Psoas muscle (tissue), 7 donors: ENCODE measurements at regions not wholly inside any gene's neighbourhood (a gene's known extent, or its start where the extent isn't known, plus 50 kb on each side); places are given as distances from the start of the nearest gene placed in this dataset.
A peak's percentile ranks its signal among the peaks of the same experiment; 100 is the strongest.

Experiments
- ATAC-seq, 4 donors: fragments of 200-7000 bp; cut with Tn5 transposase; one replicate each; pipeline ENCODE4 v1.9.1; 2020; ENCODE audit warnings: moderate library complexity in 3 of 4, mild to moderate bottlenecking in 2 of 4
- DNase-seq, 2 donors: peaks; one replicate each; pipeline ENCODE4 v3.0.0-alpha.2; 2020
- H3K27ac ChIP-seq: fragments of 200-600 bp; one replicate; pipeline ENCODE4 v1.8.0; 2022
- H3K27me3 ChIP-seq, 3 donors: fragments of 200-600 bp in 1 of 3; one replicate each; pipeline versions ENCODE4 v1.6.1 to v1.8.0; 2013 to 2022; ENCODE audit warnings: low read length in 2 of 3, mild to moderate bottlenecking in 2 of 3, moderate library complexity in 1 of 3; ENCODE audit not compliant: insufficient read depth in 3 of 3
- H3K36me3 ChIP-seq, 2 donors: fragments of 200-600 bp in 1 of 2; one replicate each; pipeline versions ENCODE4 v1.6.1 to v1.8.0; 2013 to 2022; ENCODE audit warnings: low read depth in 1 of 2, mild to moderate bottlenecking in 1 of 2, moderate library complexity in 1 of 2; ENCODE audit not compliant: insufficient read depth in 1 of 2
- H3K4me1 ChIP-seq: fragments of 200-600 bp; one replicate; pipeline ENCODE4 v1.8.0; 2022
- H3K4me3 ChIP-seq: fragments of 200-600 bp; one replicate; pipeline ENCODE4 v1.8.0; 2022; ENCODE audit warnings: mild to moderate bottlenecking
- H3K9me3 ChIP-seq: fragments of 200-600 bp; one replicate; pipeline ENCODE4 v1.8.0; 2022
- CTCF ChIP-seq: fragments of 200-600 bp; IDR thresholded peaks from one replicate; pipeline ENCODE4 v1.8.0; 2022; ENCODE audit warnings: antibody characterized with exemption
- WGBS, 3 donors: extraction: QIAGEN DNeasy Blood & Tissue Kit; methylation state at CpG; one replicate each; pipeline versions ENCODE4 v1.1.6 to v1.1.7; 2013; 5-methylcytosine and 5-hydroxymethylcytosine counted together
- intact Hi-C, 2 donors: fragments of 100-400 bp; cut with DNase I; formaldehyde crosslinking; loops; one replicate each; pipeline versions ENCODE4 v1.11.0 to v1.14.2; 2022
- donor health status: healthy with polysubstance abuse.
- donor health status: DM: no; HTN: no; CAD: no; lungs with moderate emphysema.
- donor health status: Bipolar disorder and iron deficiency.
- donor health status: healthy.
- donor health status: DM: yes; HTN: yes; CAD: no.
- donor health status: DM: no; HTN: no; CAD: no.
- donor health status: DM: yes; HTN: yes; CAD: no.

- no peaks in the 10 kb centered on the region for H3K9me3 ChIP-seq
- no peak overlapping the region for H3K27ac ChIP-seq
- no peaks in the 10 kb centered on the region for H3K36me3 ChIP-seq
- ATAC-seq (no peak), DNase-seq (no peak)
- WGBS, 3 donors, result 71 to 77% (median 75%) methylated on average over 3 of the region's 3 CpGs
- no peak for TF ChIP-seq CTCF
- H3K27me3 ChIP-seq, result no peaks in the 10 kb centered on the region
- intact Hi-C loops, result no loop called here
- H3K4me1 ChIP-seq, result peaks cover 11% of the 10 kb centered on the region
- no peak overlapping the region for H3K4me3 ChIP-seq
Measured at GRCh38 chr9:105127863-105128220, 116.6 kb upstream of the SLC44A1 start.

GRCh38 chr9:105128908-105129600, 115.4 kb upstream of the SLC44A1 start:
- H3K4me3 ChIP-seq, result no peak overlapping the region
- intact Hi-C loops, result no loop called here
- H3K4me1 ChIP-seq, result peaks cover 11% of the 10 kb centered on the region
- 77 to 83% (median 80%) methylated on average over 5 of the region's 5 CpGs for WGBS, 3 donors
- no peaks in the 10 kb centered on the region for H3K9me3 ChIP-seq
- no peak for DNase-seq
- no peak overlapping the region for H3K27ac ChIP-seq
- ATAC-seq, result no peak
- no peak for TF ChIP-seq CTCF
- no peaks in the 10 kb centered on the region for H3K36me3 ChIP-seq
- H3K27me3 ChIP-seq, result no peaks in the 10 kb centered on the region

GRCh38 chr9:105129731-105130130, 114.7 kb upstream of the SLC44A1 start:
- no peak for ATAC-seq
- no peak for DNase-seq
- 97 to 99% (median 97%) methylated on average over 1 of the region's 1 CpG for WGBS, 3 donors
- intact Hi-C loops, result no loop called here
- H3K4me3 ChIP-seq, result no peak overlapping the region
- H3K27ac ChIP-seq, result no peak overlapping the region
- no peaks in the 10 kb centered on the region for H3K27me3 ChIP-seq
- peaks cover 11% of the 10 kb centered on the region for H3K4me1 ChIP-seq
- H3K36me3 ChIP-seq, result no peaks in the 10 kb centered on the region
- no peaks in the 10 kb centered on the region for H3K9me3 ChIP-seq
- no peak for TF ChIP-seq CTCF

- ATAC-seq, result peak in 2 of 4 donors; percentile 44 to 48
- Histone ChIP-seq H3K4me3 (no peak overlapping the region), H3K4me1 (peaks cover 11% of the 10 kb centered on the region), H3K27me3 (no peaks in the 10 kb centered on the region), H3K27ac (no peak overlapping the region), H3K9me3 (no peaks in the 10 kb centered on the region), H3K36me3 (no peaks in the 10 kb centered on the region)
- intact Hi-C loops, result no loop called here
- WGBS, 3 donors, result 30 to 82% (median 52%) methylated on average over 3 of the region's 3 CpGs
- DNase-seq, result no peak
- TF ChIP-seq CTCF, result no peak
Measured at GRCh38 chr9:105131981-105132380, 112.5 kb upstream of the SLC44A1 start.

GRCh38 chr9:105132606-105133005, 111.8 kb upstream of the SLC44A1 start:
- Histone ChIP-seq H3K27me3 (no peaks in the 10 kb centered on the region), H3K4me3 (no peak overlapping the region), H3K9me3 (no peaks in the 10 kb centered on the region), H3K27ac (no peak overlapping the region), H3K36me3 (no peaks in the 10 kb centered on the region), H3K4me1 (peaks cover 7% of the 10 kb centered on the region)
- WGBS, 3 donors, result 66 to 88% (median 71%) methylated on average over 2 of the region's 2 CpGs
- intact Hi-C loops, result no loop called here
- no peak for TF ChIP-seq CTCF
- ATAC-seq (peak in 1 of 4 donors; percentile 63), DNase-seq (no peak)
